GM12878 (cell line): ENCODE measurements at regions not wholly inside any gene's neighbourhood (a gene's known extent, or its start where the extent isn't known, plus 50 kb on each side); places are given as distances from the start of the nearest gene placed in this dataset.

Experiments used
- ATAC-seq: fragments of 200-7000 bp; cut with Tn5 transposase; 3 replicates; pipeline ENCODE4 v1.9.1; 2020; ENCODE audit warnings: mild to moderate bottlenecking, moderate library complexity
- BruUV-seq: library from RNA; stranded (reverse); fragments of 400-500 nt; replicated peaks from 2 replicates; lab custom pipeline; 2021; lab: Mats Ljungman, UMichigan
- CTCF ChIA-PET: fragments of 300-600 bp; sonication (Branson Sonifier 250); formaldehyde crosslinking; extraction: SDS; loops from one replicate; lab custom pipeline; 2021; ENCODE audit warnings: inconsistent platforms; lab: Yijun Ruan, JAX
- POLR2A ChIA-PET: fragments of 350-600 bp; formaldehyde crosslinking; extraction: SDS; loops from one replicate; lab custom pipeline; 2021; ENCODE audit warnings: inconsistent platforms; lab: Charles Lee
- RAD21 ChIA-PET: fragments of 300-600 bp; sonication (Branson Sonifier 250); formaldehyde crosslinking; loops from one replicate; lab custom pipeline; 2023; ENCODE audit warnings: antibody characterized with exemption; ENCODE audit not compliant: unreplicated experiment; lab: Charles Lee
- SMC1A ChIA-PET: fragments of 300-600 bp; sonication (Branson Sonifier 250); formaldehyde crosslinking; loops from one replicate; lab custom pipeline; 2023; ENCODE audit not compliant: unreplicated experiment, uncharacterized antibody; lab: Charles Lee
- DNase-seq: peaks from one replicate; pipeline ENCODE4 v3.0.0-alpha.2; 2011; ENCODE audit warnings: low read depth, low spot score
- FAIRE-seq: peaks from 3 replicates; lab custom pipeline; 2011; peaks lifted over from hg19 to GRCh38; lab: Jason Lieb, UNC
- H2AFZ ChIP-seq: 2 replicates; pipeline ENCODE4 v1.6.0; 2011; ENCODE audit warnings: low read depth, low read length, control low read depth; ENCODE audit not compliant: control insufficient read depth
- H3K27ac ChIP-seq: 2 replicates; pipeline ENCODE4 v1.5.1; 2011; ENCODE audit warnings: control low read depth; ENCODE audit not compliant: control insufficient read depth, insufficient read depth
- H3K27me3 ChIP-seq, 2 experiments: replicated peaks in 1 of 2; 2 replicates each; pipeline versions ENCODE4 v1.6.0 to v1.6.1; 2011; ENCODE audit warnings: low read length in 1 of 2; ENCODE audit not compliant: control insufficient read depth in 2 of 2, insufficient read depth in 2 of 2
- H3K36me3 ChIP-seq, 2 experiments: 2 replicates each; pipeline ENCODE4 v1.5.1; 2011; ENCODE audit warnings: low read length in 1 of 2; ENCODE audit not compliant: control insufficient read depth in 2 of 2, insufficient read depth in 2 of 2
- H3K4me1 ChIP-seq: 2 replicates; pipeline ENCODE4 v1.6.1; 2011; ENCODE audit warnings: mild to moderate bottlenecking, low read length, moderate library complexity, mixed read lengths; ENCODE audit not compliant: control insufficient read depth, insufficient read depth
- H3K4me2 ChIP-seq: 2 replicates; pipeline ENCODE4 v1.6.0; 2011; ENCODE audit warnings: control low read depth; ENCODE audit not compliant: control insufficient read depth, insufficient read depth
- H3K4me3 ChIP-seq: fragments of 200-600 bp; sonication (generic); 2 replicates; pipeline ENCODE4 v1.5.1; 2016
- H3K79me2 ChIP-seq: 2 replicates; pipeline ENCODE4 v1.6.0; 2011; ENCODE audit warnings: low read length; ENCODE audit not compliant: control insufficient read depth, insufficient read depth
- H3K9ac ChIP-seq: 2 replicates; pipeline ENCODE4 v1.8.0; 2011; ENCODE audit warnings: low read length, control low read depth, mixed read lengths; ENCODE audit not compliant: control insufficient read depth, insufficient read depth
- H3K9me3 ChIP-seq: replicated peaks from 3 replicates; pipeline ENCODE4 v1.5.1; 2011; ENCODE audit warnings: mild to moderate bottlenecking, low read length; ENCODE audit not compliant: control insufficient read depth, insufficient read depth
- H4K20me1 ChIP-seq: 2 replicates; pipeline ENCODE4 v1.6.0; 2011; ENCODE audit not compliant: control insufficient read depth, insufficient read depth
- BRCA1 ChIP-seq: IDR thresholded peaks from 2 replicates; pipeline ENCODE4 v1.6.1; 2011; ENCODE audit warnings: low read depth, low read length, improper control_type of control experiment
- ZBTB33 ChIP-seq: fragments of 450-650 bp; IDR thresholded peaks from 2 replicates; pipeline ENCODE4 v1.6.1; 2017; ENCODE audit warnings: mild to moderate bottlenecking
- in situ Hi-C: fragments of 300-500 bp; cut with MboI; formaldehyde crosslinking; loops from 9 replicates; pipeline ENCODE4 v1.14.3; 2018; ENCODE audit warnings: mixed read lengths
- intact Hi-C: fragments of 100-400 bp; cut with micrococcal nuclease; formaldehyde crosslinking; loops from one replicate; pipeline ENCODE4 v1.14.2; 2022; ENCODE audit not compliant: unreplicated experiment

GRCh38 chr18:53907921-53908320, 316.5 kb downstream of the MBD2 start:
- H3K4me2 ChIP-seq, result no peak overlapping the region
- CTCF ChIA-PET, result interaction anchor here (1.1 to 4.9 kb wide), 7 partner anchors 12 to 422 kb away, joined by 3 to 75 read pairs (median 5); no protein-coding TSS in a partner anchor

More at GRCh38 chr18:53907921-53908320, 316.5 kb downstream of the MBD2 start:
- no TSS peak for BruUV-seq
- H2AFZ ChIP-seq, result no peak overlapping the region
- intact Hi-C loops (no loop called here), in situ Hi-C loops (loop anchor here (5.0 kb wide), 1 partner anchor 209 kb away; no protein-coding TSS in a partner anchor)
- H3K27me3 ChIP-seq, result 0 out of 4 replicates have a peak, but pooled peaks cover 0 to 2% of the 10 kb centered on the region in 2 experiments
- H3K4me1 ChIP-seq, result no peaks in the 10 kb centered on the region
- DNase-seq, result no peak
- no peaks in the 10 kb centered on the region for H3K36me3 ChIP-seq
- ChIA-PET SMC1A (interaction anchor here (1.0 to 3.2 kb wide), 6 partner anchors 12 to 344 kb away, joined by 3 to 22 read pairs (median 4); no protein-coding TSS in a partner anchor), POLR2A (no interaction called here), RAD21 (interaction anchor here (1.2 to 3.6 kb wide), 2 partner anchors 212 to 220 kb away, joined by 4 to 22 read pairs; no protein-coding TSS in a partner anchor)
- TF ChIP-seq BRCA1, result no peak
- no peak for TF ChIP-seq ZBTB33
- H3K79me2 ChIP-seq, result no peaks in the 10 kb centered on the region
- H3K9ac ChIP-seq, result no peak overlapping the region
- H3K27ac ChIP-seq, result no peak overlapping the region
- H3K4me3 ChIP-seq, result no peak overlapping the region
- no peak for ATAC-seq
- no peaks in the 10 kb centered on the region for H3K9me3 ChIP-seq
- no peaks in the 10 kb centered on the region for H4K20me1 ChIP-seq
- FAIRE-seq, result no peak
